ENCODE measurements at regions not wholly inside any gene's neighbourhood (a gene's known extent, or its start where the extent isn't known, plus 50 kb on each side); places are given as distances from the start of the nearest gene placed in this dataset.

GRCh38 chr15:31202953-31203352, 101.4 kb upstream of the TRPM1 start:
- no peak for TF ChIP-seq CTCF (conservative IDR thresholded peaks at IDR 0.05; ENCODE audit: low read length)
- TF ChIP-seq EZH2phosphoT487 (IDR thresholded peaks at IDR 0.05; ENCODE audit: borderline replicate concordance, low read depth, low read length), result no peak

Measured in OCI-LY7 (cell line).